HG02610 (cell line): ENCODE measurements at regions not wholly inside any gene's neighbourhood (a gene's known extent, or its start where the extent isn't known, plus 50 kb on each side); places are given as distances from the start of the nearest gene placed in this dataset.

Source experiments
- ATAC-seq: cut with Tn5 transposase; IDR thresholded peaks from one replicate; pipeline ENCODE4 v1.9.1; 2021; ENCODE audit warnings: mild to moderate bottlenecking, moderate library complexity; ENCODE audit not compliant: unreplicated experiment

DNA sequence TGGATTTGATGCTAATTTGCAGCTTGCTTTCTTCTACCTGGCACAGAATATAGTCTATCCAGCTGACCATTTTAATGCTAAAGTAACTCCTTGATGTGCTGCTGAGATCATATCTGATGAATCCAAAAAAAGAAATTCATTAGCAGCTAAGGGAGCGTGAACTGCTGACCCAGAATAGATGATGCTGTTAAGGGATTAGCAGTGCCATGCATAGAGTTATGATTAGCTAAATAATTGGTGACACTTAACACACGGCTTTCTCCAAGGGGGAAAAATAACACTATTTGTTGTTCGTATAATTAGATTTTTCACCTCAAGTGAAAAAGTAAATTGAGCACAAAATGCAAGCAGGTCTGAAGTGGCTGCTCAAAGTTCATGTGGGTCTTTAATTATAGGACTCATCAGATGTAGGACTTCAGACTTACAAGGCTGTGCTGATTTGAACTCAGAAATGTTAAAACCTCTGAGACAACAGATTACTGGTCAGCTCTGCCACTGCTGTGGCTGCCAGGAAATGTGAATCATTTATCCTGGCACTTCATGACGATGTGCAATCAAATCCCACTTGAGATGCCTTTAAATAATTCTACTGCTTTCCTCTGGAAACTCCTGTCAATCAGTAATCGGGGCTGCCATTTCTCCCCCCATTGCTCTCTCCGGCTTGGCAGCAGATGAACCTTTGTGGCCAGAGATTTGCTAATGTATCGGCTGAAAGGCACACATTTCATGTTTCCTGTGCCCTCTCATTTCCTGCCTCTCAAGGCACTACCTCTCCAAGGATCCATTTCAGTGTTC, 291.6 kb upstream of the C9orf72 start:
- no peak for ATAC-seq

DNA sequence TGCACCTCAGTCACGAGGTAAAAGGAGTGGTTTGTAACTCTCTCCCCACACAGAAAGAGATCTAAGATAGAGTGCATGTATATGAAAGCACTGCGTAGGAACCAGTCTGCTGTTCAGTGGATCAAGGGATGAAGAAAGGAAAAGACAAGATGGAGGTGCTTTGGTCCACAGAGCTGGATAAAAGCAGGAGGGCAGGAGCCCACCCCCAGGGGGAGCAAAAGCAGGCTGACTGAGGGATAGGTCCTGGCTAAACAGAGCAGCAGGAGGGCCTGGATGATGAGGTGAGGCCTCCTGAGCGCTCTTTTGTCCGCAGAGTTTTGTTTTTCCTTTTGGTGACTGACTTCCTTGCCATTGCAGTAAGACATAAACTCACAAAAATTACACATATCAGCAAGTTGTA, 293.5 kb upstream of the C9orf72 start:
- no peak for ATAC-seq

DNA sequence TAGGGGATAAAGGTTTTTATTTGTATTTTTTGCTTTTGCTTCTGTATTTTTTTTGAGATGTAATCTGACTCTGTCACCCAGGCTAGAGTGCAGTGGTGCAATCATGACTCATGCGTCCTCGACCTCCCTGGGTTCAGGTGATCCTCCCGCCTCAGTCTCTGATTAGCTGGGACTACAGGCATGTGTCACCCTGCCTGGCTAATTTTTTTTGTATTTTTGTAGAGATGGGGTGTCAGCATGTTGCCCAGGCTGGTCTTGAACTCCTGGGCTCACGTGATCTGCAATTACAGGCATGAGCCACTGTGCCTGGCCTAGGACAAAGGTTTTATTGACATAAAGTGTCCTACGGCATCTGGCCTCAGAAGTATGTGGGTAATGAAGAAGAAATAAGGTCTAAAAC, 297.1 kb upstream of the C9orf72 start:
- ATAC-seq, result no peak

DNA sequence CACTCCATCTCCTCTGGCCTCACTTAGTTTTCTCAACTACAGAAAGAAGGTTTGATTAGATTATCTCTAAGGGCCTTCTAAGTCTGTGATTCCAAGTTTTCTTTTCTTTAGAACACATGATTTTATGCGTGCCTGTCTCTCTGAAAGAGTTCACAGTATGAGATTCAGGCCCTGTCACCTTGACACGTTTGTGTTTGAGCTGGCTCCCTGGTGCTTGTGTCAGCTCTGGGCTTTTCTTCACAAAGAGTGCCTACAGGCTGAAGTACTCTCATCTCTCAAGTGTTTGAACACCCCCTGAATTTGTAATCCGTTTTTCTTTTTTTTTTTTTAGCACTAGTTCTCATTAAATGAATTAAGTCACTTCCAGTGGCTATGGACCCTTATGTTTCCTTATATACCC, 306.9 kb upstream of the C9orf72 start:
- ATAC-seq, result no peak

DNA sequence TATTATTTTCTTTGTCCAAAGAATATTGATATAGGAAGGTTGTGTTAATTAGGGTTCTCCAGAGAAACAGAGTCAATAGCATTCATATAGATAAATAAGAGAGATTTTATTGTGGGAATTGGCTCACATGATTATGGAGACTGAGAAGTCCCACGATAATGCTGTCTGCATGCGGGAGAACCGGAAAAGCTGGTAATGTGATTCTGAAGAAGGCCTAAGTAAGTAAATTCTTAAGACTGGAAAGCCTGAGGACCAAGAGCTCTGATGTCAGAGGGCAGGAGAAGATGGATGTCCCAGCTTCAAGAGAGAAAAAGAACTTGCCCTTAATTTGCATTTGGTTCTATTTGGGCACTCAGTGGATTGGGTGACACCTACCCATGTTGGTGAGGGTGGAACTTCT, 307.4 kb upstream of the C9orf72 start:
- no peak for ATAC-seq

DNA sequence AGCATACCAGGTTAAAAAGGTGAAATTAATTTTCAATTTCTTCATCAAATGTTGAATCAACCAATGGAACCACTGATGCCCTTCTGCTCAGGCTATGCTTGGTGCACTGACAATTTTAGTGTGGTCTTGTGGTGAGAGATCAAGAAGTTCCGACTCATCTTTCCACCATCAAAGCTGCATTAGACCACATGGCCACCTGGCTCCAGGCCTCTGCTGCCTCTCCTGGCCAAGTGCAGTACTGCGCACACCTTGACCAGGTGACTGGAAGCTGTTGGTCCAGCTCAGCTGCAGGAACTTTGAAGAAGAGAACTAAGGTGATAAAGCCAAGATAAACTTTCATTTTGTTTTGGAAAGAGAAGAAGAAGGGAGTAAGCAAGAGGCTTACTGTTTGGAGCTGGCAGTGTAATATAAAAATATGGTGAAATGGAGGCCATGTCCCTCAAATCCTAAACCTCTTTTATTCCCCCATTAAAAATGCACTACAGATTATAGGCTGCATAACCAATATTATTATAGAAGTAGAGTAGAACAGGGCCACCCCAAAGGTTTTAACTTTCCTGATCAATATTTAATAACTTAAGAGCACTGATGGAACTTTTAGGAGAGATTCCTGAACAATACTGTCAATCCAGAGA, 315.5 kb upstream of the C9orf72 start:
- peak; percentile 99 for ATAC-seq

DNA sequence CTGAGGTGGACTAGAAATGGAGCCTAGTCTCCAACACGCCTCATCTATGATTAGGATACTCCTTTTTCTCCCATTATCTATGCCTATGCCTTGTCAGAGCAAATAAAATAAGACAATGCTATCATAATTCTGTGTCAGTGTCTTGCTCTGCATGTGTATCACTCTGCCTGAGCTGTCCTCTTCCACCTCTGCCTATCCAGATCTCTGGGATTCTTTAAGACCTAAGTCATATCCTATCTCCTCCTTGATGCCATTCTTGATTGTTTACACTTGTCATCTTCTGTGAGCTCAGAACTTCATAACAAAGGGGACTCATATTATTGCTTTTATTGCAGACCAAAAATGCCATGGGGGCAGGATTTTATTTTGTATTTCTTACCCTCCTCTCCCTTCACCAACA, 351.2 kb upstream of the C9orf72 start:
- no peak for ATAC-seq

DNA sequence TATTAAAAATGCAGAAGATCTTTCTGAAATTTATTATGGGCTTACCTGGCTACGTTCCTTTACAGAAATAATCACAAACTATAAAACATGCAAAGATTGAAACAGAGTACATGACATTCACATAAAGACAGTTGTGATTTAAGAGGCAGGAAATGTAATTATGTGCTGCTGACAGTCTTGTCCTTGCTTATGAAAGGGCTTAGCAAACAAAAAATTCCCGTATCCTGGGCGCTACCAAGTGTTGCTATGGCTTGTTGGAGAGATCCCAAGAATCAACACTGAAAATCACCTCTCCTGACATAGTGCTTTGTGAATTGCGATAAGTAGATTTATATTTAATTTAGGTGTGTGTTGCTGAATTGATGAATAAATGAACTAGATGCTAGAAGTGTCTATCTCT, 352.5 kb upstream of the C9orf72 start:
- ATAC-seq, result no peak

DNA sequence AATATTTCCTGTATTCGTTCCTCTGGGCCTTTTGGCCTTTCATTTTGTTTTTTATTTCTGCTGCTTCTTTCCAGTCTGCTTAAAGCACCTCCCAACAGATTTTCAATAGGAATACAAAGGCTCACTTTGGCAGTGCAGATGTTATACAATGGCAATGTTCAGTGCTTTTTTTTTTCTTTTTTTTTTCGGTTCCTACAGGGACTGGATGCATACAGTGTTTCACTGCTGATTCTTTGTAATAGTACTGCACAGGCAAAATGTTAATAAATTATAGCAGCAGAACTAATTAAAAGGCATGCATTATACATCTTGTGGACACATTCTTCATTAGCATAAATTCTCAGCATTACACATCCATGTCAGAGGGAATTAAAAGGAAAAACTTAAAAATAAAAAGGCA, 356.6 kb upstream of the C9orf72 start:
- ATAC-seq, result no peak

DNA sequence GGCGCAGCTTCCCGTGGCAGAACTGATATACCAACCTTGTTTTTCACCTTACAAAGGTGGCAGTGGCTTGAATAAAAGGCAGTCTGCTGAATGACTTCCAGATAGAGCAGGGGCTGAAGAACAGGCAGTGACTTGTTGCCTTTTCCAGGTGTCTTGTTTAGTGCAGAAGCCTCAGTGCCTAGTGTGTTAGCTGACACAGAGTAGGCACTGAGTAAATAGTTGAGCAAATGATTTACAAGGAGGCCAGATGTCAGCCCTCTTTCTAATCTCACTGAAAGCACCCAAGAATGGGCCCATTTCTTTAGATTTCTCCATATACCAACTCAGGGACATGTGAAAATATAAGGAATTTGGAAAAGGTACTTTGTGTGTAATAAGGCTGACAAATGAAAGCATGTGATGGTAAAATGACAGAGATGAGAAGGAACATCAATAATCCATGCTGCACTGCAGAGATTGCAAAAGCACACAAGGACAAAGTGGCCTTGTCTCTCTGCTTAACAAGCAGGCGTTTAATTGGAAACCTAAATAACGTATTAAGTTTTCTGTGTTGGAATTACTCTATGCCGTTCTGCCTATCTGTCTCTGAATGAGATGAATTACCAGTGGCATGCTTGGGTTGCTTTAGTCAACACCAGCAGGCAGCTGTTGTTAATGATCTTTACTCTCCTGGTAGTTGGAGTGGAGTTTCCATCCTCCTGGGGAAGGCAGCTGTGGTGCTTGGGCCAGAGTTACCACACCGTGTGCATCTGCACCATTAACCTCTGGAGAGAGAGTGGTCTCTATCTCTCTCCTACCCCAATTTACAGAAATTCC, 360.1 kb upstream of the C9orf72 start:
- ATAC-seq, result no peak

DNA sequence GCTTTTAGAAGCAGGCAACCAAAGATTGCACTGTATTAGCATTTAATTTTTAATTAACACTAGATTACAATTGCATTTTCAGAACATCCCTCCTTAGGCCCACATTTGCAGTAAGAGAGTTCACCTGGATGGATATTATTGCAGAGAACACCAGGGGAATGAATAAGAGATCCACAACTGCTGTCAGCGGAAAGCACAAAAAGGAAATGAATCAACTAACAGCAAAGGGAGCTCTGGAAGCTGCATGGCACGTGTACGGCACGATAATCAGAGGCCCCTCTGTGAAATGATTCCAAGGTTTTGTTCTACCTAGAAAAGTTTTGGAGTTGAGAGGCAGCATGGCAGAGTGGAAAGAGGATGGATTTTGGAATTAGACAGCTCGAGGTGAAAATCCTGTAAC, 361.2 kb upstream of the C9orf72 start:
- ATAC-seq, result no peak

DNA sequence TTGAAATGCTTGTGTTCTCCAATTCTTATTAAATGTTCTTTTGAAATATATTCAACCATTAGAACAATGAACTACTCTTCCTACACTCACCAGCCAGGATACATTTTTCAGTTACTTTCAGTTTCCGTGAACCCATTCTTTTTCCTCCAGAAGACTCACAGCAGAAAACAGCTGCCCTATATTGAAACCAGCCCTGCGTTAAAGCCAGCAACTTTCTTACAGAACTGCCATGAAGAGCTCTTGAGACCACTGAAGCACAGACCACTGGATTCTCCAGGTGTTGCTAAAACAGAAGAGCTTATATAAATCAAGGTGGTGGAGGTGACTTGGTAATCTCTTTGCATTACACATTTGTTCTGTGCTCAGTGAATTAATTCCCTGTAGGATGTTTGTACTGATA, 365.9 kb upstream of the C9orf72 start:
- ATAC-seq, result no peak

DNA sequence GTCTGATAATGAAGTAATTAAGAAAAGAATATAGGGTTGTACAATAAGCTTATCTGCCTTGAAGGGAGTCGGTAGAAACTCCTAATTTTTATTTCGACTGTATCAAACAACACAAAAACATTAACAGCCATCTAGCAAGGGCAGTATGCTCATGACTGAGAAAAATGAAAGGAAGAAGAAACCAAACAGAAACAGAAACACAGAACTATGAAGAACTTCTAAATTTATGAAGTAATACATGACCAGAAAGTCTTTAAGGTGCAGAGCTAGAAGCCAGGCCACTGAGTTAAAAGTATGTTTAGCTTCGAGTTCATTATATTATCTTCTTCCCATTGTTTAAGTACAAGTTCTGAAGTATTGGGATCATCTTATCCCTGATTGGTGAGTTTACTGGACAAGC, 367.3 kb upstream of the C9orf72 start:
- no peak for ATAC-seq

DNA sequence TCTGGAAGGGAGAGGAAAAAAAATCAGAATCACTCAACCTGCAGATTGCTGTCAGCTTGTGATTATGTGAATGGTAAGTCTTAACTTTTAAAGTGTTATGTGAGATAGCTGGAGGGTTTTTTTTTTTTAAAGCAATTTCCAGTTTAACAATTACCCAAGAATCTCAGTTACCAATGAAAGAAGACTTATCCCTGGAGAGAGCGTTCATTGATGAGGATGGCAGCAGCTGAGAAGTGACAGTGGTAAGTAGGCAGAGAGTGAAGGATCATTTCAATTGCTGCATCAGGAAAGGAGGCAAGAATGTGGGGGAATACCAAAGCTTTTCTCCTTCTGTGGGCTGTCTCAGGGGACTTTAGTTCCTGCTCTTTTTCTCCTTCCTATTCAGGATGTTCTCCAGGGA, 370.2 kb upstream of the C9orf72 start:
- ATAC-seq, result no peak

DNA sequence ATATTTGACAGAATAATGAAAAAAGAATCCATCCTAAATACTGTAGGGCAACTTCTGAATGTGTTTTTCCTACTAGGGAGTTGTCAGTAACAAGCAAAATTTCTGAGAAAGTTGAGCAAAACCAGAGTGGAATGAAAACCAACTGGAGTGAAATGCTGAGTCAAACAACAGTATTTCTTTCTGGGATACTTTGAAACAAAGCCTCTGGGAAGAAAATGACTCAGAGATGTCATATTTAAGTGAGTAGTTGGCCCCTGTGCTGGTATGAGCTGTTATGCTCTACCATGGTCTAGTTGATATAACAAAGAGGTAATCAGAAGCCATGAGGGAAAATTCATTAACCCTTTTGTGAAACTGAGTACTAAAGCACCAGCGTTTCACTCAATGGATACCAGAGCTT, 372.1 kb upstream of the C9orf72 start:
- no peak for ATAC-seq

DNA sequence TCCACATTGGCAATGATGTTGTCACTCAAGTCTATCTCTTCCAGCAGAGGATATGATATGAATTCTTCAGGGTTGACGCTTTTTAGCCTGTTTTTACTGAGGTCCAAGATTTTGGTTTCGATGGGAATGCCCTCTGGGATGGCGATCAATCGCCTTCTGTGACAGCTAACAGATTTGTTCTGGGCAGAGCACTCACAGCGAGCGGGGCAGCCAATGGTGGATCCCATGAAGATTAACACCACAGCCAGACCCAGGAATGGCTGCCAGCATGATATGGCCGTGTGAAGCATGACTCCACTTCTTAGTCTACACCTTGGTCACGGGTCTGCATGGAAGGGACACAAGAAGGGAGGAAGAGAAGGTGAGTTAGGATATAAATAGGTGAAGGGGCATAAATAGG, 377.1 kb upstream of the C9orf72 start:
- ATAC-seq, result no peak

DNA sequence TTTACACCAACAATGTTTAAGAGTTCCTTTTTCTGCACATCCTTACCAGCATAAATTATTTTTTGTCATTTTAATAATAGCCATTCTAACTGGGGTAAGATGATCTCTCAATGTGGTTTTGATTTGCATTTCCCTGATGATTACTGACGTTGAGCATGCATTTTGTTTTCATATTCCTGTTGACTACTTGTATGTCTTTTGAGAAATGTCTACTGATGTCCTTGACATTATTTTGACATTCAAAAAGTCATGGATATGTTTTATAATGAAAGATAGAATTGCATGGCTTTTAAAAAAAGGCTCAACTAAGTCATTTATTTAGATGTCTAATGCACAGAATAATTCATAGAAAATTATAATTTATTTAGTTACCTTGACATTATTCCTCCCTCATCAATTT, 381.6 kb upstream of the C9orf72 start:
- no peak for ATAC-seq

DNA sequence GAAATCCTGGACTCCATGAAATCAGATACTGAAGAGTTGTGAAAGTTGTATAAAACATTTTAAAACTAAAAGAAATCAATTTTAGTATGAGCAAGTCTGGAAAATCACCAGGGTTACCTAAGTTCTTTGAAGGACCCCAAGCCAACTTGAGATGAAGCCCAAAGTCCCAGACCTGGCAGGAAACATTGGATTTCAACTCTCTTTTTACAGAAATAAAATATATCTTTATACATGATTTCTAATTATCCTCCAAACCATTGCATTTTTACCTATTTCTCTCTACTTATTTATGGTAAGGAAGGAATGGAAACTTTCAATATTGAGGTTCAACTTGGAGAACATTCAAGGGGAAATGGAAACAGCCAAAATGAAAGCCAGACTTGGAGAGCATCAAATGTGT, 390.6 kb upstream of the C9orf72 start:
- ATAC-seq, result no peak

DNA sequence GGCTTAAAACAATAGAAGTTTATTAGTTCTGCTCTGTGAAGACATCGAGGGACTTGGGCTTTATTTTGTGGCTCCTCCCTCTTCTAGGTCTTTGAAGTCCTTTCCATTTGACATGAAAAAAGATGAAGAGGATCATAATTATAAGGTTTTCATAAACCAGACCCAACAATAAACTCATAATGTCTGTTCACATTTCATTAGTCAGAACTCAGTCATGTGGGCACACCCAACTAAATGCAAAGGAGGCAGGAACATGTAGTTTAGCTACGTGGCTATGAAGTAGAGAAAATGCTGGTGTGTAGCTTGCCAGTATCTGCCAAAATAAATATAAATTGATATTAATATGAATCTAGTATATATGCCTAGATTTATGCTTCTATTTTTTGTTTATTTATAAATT, 393.9 kb upstream of the C9orf72 start:
- ATAC-seq, result no peak

DNA sequence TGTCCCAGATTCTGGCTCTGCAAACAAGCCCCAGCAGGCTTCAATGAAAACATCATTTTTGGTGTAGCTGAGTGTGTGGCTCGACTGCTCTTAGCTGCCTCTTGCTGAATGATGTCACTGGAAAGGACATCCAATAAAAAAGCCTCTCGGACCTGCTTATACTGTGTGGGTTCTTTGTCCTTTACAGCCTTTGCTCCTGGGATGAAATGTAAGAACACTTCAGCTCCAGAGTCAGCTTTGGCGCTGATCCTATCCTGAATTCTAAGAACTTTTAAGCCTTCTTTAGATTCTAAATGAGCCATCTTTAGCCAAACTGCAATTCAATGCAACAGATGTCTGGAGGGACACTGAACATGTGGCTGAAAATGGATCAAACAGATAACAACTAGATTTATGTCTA, 404.6 kb upstream of the C9orf72 start:
- no peak for ATAC-seq

DNA sequence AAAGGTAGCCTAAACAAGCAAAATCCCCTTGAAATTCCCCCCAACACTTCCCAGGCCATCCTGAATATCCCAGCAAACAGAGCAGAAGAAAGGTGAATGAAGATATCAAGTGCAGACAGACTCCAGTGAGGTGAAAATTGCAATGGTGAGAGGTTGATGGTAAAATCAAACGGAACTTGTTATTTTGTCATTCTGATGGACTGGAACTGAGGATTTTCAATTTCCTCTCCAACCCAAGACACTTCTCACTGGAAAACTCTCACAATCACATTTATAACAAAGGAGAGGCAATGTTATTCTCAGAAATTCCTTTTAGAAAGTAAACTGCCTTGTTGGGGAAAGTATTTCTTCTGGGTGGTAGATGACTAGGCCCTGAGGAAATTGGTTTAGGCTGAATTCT, 412.4 kb upstream of the C9orf72 start:
- no peak for ATAC-seq

DNA sequence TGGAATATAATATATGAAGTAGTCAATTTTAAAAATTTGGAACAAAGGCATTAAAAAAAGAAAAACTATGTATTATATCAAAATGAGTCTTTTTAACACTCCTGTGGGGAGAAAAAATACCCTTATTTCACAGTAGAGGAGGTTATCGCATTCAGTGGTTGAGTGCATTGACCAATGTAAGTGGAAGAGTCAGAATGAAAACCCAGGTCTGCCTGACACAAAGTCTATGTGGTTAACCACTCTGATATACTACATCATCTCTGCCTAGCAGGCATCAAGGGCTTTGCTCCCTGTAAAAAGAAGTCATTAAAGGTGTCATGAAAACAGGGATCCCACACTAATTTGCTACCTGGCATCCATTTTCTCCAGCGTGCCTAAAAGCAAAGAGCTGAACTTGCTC, 417.2 kb upstream of the C9orf72 start:
- peak; percentile 100 for ATAC-seq
